PFSK-1 (cell line): ENCODE measurements at regions not wholly inside any gene's neighbourhood (a gene's known extent, or its start where the extent isn't known, plus 50 kb on each side); places are given as distances from the start of the nearest gene placed in this dataset.

ENCODE experiments used
- FOXP2 ChIP-seq: optimal IDR thresholded peaks from 2 replicates; pipeline ENCODE3; 2011; ENCODE audit warnings: borderline replicate concordance, control low read depth, inconsistent platforms; ENCODE audit not compliant: insufficient read depth; ENCODE audit errors: extremely low read length, extremely low read depth
- POLR2AphosphoS5 ChIP-seq: IDR thresholded peaks from 2 replicates; pipeline ENCODE4 v1.6.1; 2012; ENCODE audit warnings: low read depth, mild to moderate bottlenecking, control low read depth, low read length, moderate library complexity
- SIN3A ChIP-seq: IDR thresholded peaks from 2 replicates; pipeline ENCODE4 v1.6.1; 2012; ENCODE audit warnings: mild to moderate bottlenecking, low read length, moderate library complexity, borderline replicate concordance; ENCODE audit not compliant: insufficient read depth
- TAF1 ChIP-seq: IDR thresholded peaks from 2 replicates; pipeline ENCODE4 v1.6.1; 2012; ENCODE audit warnings: low read length, control low read depth, borderline replicate concordance; ENCODE audit not compliant: insufficient read depth
- TF ChIP-seq, protein P1 (sequence below), 2 experiments: IDR thresholded peaks; 2 replicates each; pipeline versions ENCODE4 v1.6.1 to v1.8.0; 2011 to 2012; ENCODE audit warnings: low read depth in 2 of 2, low read length in 2 of 2, control low read depth in 1 of 2, inconsistent platforms in 1 of 2, mild to moderate bottlenecking in 1 of 2, moderate library complexity in 1 of 2; ENCODE audit not compliant: insufficient read depth in 1 of 2

DNA sequence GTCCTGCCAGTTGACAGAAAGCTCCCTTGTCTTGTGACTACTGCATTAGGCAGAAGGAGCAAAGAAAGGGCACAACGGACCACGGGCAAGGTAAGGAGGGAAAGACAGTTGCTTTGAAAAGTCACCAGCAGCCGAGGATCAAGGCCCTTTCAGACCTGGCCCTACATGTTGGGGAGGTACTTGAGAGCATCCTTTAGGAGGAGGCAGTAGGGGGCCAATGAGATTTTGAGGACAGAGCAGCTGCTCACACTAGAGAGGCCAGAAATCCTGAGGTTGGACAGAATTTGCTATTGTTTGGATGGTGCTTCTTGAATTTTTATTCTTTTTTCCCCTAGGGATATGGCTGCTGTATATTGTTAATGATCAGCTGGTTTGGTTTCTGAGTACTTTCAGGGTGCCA, 135.5 kb upstream of the PZP start:
- TF ChIP-seq, protein P1, sequence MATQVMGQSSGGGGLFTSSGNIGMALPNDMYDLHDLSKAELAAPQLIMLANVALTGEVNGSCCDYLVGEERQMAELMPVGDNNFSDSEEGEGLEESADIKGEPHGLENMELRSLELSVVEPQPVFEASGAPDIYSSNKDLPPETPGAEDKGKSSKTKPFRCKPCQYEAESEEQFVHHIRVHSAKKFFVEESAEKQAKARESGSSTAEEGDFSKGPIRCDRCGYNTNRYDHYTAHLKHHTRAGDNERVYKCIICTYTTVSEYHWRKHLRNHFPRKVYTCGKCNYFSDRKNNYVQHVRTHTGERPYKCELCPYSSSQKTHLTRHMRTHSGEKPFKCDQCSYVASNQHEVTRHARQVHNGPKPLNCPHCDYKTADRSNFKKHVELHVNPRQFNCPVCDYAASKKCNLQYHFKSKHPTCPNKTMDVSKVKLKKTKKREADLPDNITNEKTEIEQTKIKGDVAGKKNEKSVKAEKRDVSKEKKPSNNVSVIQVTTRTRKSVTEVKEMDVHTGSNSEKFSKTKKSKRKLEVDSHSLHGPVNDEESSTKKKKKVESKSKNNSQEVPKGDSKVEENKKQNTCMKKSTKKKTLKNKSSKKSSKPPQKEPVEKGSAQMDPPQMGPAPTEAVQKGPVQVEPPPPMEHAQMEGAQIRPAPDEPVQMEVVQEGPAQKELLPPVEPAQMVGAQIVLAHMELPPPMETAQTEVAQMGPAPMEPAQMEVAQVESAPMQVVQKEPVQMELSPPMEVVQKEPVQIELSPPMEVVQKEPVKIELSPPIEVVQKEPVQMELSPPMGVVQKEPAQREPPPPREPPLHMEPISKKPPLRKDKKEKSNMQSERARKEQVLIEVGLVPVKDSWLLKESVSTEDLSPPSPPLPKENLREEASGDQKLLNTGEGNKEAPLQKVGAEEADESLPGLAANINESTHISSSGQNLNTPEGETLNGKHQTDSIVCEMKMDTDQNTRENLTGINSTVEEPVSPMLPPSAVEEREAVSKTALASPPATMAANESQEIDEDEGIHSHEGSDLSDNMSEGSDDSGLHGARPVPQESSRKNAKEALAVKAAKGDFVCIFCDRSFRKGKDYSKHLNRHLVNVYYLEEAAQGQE (IDR thresholded peaks at IDR 0.05; ENCODE audit: insufficient read depth in 1 of 2, low read depth in 2 of 2, low read length in 2 of 2): no peak
- no peak for TF ChIP-seq SIN3A
- no peak for TF ChIP-seq POLR2AphosphoS5
- no peak for TF ChIP-seq TAF1
- no peak for TF ChIP-seq FOXP2

DNA sequence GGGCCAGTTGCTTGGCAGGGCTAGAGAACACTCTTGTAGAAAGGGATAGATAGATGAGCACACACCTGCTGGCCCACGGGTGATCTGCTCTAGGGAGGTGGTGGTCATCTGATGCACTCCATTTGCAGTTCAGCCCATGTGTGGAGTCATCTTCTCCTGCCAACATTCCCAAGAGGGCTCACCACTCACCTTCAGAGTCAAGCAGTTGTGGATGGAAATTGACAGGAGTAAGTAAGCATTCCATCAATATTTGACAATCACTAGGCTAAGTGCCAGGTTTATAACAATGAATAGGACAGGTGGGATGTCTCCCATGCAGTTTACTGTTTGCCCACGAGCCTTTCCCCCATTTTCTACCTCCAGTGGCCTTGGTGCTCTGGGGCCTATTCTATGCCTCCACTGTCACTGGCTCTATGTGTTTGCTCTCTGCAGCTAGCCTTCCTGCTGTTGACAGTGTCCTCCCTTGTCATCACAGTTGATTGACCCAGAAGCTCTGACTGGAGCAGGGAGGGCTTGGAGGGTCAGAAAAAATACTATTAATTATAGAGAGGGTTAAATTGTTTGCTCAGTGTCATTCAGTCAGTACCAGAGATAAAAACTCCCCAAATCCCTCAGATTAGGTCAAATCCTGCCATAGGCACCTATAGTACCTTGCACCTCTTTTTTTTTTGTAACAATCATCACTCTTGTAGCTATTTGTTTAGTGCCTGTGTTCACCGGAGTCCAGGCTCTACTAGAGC, 134.6 kb upstream of the PZP start:
- TF ChIP-seq TAF1: no peak
- no peak for TF ChIP-seq SIN3A
- TF ChIP-seq POLR2AphosphoS5: no peak

DNA sequence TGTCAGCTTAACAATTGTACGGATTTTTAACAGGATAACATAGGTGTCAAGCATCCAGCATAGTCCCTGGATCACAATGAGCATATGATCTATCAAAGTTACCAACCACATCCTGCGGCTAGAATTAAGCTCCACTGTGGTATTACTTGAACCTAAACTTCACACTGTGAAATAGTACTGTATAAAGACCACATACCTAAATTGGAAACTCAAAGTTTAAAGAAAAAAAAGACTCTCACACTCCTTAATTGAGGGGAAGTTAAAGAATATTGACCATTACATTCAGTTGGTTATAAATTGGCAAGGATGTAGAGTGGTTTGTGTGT, 133.0 kb upstream of the PZP start:
- no peak for TF ChIP-seq POLR2AphosphoS5
- TF ChIP-seq TAF1: no peak
- no peak for TF ChIP-seq SIN3A
- no peak for TF ChIP-seq FOXP2
- TF ChIP-seq, protein P1 (IDR thresholded peaks at IDR 0.05; ENCODE audit: insufficient read depth in 1 of 2, low read depth in 2 of 2, low read length in 2 of 2): no peak

DNA sequence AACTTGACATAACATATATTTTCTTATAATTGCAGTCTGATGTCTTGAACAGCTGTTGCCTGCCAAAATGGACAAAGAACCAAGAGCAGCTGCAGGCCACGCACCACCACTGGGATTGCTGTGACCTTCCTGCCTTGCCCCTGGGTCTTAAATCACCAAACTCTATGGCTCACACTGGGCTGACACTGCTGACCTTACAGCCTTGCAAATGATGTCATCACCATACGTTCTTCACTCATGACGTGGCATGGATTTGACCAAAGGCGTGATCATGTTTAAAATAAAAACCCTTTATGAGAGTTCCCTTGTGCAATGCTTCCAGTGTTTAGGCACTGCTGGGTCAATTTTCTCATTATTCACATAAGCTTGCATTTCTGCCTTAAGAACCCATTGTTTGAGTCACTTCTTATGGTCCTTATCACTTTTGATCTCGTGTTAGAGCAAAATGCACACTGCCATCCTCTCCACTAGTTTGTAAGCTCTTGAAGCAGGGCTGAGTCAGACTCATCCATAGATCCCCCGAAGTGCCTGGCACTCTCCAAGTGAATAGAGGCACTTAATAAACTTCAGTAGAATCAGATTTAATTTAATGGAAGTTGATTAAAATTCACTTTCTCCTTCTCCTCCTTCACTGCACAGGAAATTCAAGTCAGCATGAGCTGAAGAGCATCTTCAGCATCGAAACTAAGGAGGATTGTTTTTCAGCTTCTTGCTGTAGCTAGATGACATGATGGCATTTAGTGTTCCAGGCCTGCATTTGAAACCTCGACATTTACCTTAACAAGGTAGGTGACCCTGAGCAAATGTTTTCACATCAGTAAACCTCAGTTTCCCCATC, 132.4 kb upstream of the PZP start:
- TF ChIP-seq, protein P1 (IDR thresholded peaks at IDR 0.05; ENCODE audit: insufficient read depth in 1 of 2, low read depth in 2 of 2, low read length in 2 of 2): no peak

DNA sequence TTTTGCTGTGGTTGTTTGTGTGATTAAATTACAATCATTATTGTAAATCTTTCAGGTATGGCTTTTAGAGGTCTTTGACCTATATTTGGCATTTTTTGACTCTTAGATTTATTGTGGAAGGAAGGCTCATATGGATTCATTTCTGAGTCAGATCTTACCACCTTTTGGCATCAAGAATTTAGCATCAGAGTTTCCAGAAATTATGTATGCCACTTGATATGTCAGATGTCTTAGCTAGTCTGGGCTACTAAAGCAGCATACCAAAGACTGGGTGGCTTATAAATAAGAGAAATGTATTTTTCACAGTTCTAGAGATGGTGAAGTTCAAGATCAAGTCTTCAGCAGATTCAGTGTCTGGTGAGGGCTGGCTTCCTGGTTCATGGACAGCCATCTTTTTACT, 129.5 kb upstream of the PZP start:
- no peak for TF ChIP-seq SIN3A
- TF ChIP-seq, protein P1 (IDR thresholded peaks at IDR 0.05; ENCODE audit: insufficient read depth in 1 of 2, low read depth in 2 of 2, low read length in 2 of 2): no peak
- TF ChIP-seq TAF1: no peak
- TF ChIP-seq FOXP2: no peak
- no peak for TF ChIP-seq POLR2AphosphoS5
